ENCODE measurements at regions not wholly inside any gene's neighbourhood (a gene's known extent, or its start where the extent isn't known, plus 50 kb on each side); places are given as distances from the start of the nearest gene placed in this dataset.

- Histone ChIP-seq H2AFZ (ENCODE audit: low read depth) (no peak overlapping the region), H3K9me3 (no peaks in the 10 kb centered on the region), H3K4me3 (ENCODE audit: low read depth in 2 of 2, low read length in 1 of 2) (no peak overlapping the region), H3F3A (replicated peaks; ENCODE audit: insufficient read depth) (peaks cover 4% of the 10 kb centered on the region), H3K9ac (no peak overlapping the region), H3K9me2 (no peaks in the 10 kb centered on the region), H3K27me3 (ENCODE audit: insufficient read depth) (no peaks in the 10 kb centered on the region), H3K36me3 (replicated peaks in 1 of 2; ENCODE audit: control insufficient read depth in 1 of 2, insufficient read depth in 2 of 2, low read length in 1 of 2) (no peaks in the 10 kb centered on the region), H3K79me2 (ENCODE audit: insufficient read depth) (no peaks in the 10 kb centered on the region), H3K4me2 (no peak overlapping the region), H3K4me1 (ENCODE audit: control insufficient read depth in 1 of 2, insufficient read depth in 2 of 2, low read depth in 1 of 2, low read length in 1 of 2) (no peaks in the 10 kb centered on the region), H3K27ac (ENCODE audit: low read depth in 2 of 2, low read length in 1 of 2) (no peak overlapping the region), H4K20me1 (ENCODE audit: insufficient read depth) (no peaks in the 10 kb centered on the region)
- ChIA-PET POLR2A (no interaction called here), CTCF (no interaction called here)
- DNase-seq: no peak
- TF ChIP-seq GABPA (IDR thresholded peaks at IDR 0.05; ENCODE audit: low read depth): no peak
- TF ChIP-seq MEF2A (IDR thresholded peaks at IDR 0.05; ENCODE audit: borderline replicate concordance, low read depth): no peak
- no peak for TF ChIP-seq EP300 (IDR thresholded peaks at IDR 0.05; ENCODE audit: borderline replicate concordance in 1 of 2, low read depth in 1 of 2, low read length in 1 of 2)
- no peak for TF ChIP-seq MXI1 (IDR thresholded peaks at IDR 0.05; ENCODE audit: low read depth, low read length)
- TF ChIP-seq, protein P1, sequence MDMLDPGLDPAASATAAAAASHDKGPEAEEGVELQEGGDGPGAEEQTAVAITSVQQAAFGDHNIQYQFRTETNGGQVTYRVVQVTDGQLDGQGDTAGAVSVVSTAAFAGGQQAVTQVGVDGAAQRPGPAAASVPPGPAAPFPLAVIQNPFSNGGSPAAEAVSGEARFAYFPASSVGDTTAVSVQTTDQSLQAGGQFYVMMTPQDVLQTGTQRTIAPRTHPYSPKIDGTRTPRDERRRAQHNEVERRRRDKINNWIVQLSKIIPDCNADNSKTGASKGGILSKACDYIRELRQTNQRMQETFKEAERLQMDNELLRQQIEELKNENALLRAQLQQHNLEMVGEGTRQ (IDR thresholded peaks at IDR 0.05; ENCODE audit: borderline replicate concordance, low read depth, low read length): no peak
- no peak for TF ChIP-seq GATA2 (CRISPR knock-in tag; IDR thresholded peaks at IDR 0.05)
- TF ChIP-seq TEAD4 (IDR thresholded peaks at IDR 0.05; ENCODE audit: borderline replicate concordance, insufficient read depth): no peak
- TF ChIP-seq JUND (IDR thresholded peaks at IDR 0.05): no peak
- TF ChIP-seq, protein P2, sequence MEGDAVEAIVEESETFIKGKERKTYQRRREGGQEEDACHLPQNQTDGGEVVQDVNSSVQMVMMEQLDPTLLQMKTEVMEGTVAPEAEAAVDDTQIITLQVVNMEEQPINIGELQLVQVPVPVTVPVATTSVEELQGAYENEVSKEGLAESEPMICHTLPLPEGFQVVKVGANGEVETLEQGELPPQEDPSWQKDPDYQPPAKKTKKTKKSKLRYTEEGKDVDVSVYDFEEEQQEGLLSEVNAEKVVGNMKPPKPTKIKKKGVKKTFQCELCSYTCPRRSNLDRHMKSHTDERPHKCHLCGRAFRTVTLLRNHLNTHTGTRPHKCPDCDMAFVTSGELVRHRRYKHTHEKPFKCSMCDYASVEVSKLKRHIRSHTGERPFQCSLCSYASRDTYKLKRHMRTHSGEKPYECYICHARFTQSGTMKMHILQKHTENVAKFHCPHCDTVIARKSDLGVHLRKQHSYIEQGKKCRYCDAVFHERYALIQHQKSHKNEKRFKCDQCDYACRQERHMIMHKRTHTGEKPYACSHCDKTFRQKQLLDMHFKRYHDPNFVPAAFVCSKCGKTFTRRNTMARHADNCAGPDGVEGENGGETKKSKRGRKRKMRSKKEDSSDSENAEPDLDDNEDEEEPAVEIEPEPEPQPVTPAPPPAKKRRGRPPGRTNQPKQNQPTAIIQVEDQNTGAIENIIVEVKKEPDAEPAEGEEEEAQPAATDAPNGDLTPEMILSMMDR (IDR thresholded peaks at IDR 0.05): no peak
- no peak for TF ChIP-seq TCF12 (IDR thresholded peaks at IDR 0.05)
- TF ChIP-seq FOXJ3 (CRISPR knock-in tag; IDR thresholded peaks at IDR 0.05): no peak
- no peak for TF ChIP-seq RFX5 (IDR thresholded peaks at IDR 0.05; ENCODE audit: low read length)
- WGBS (ENCODE audit: low lambda C conversion rate): 10% methylated on average over 1 of the region's 1 CpG
Measured at GRCh38 chrX:141759238-141759637, 60.7 kb upstream of the SPANXD start.

DNA sequence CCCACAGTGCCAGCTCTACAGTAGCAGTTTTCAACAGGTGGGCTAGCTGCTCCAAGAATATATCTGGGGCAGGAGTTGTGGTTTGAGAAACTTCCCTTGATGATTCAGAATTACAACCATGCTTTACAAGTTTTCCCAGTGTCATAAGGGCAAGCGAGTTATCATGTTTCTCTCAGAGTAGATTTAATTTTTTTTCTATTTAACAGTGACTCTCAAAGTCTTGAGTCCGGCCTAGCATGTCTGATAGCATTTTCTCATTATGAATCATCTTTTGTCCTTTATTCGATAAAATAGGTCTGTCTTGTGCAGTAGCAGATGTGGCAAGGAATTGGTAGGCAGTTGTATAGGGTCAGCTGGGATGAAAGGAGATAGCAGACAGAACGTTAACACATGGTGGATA, 62.2 kb upstream of the SPANXD start:
- Histone ChIP-seq H3K36me3 (replicated peaks in 1 of 2; ENCODE audit: control insufficient read depth in 1 of 2, insufficient read depth in 2 of 2, low read length in 1 of 2) (no peaks in the 10 kb centered on the region), H3K4me2 (no peak overlapping the region), H3K9me3 (no peaks in the 10 kb centered on the region), H3K27me3 (ENCODE audit: insufficient read depth) (no peaks in the 10 kb centered on the region; the same call in 1 of the 2 replicates), H4K20me1 (ENCODE audit: insufficient read depth) (no peaks in the 10 kb centered on the region), H3K27ac (ENCODE audit: low read depth in 2 of 2, low read length in 1 of 2) (no peak overlapping the region), H2AFZ (ENCODE audit: low read depth) (no peak overlapping the region), H3F3A (replicated peaks; ENCODE audit: insufficient read depth) (peaks cover 4% of the 10 kb centered on the region), H3K4me3 (ENCODE audit: low read depth in 2 of 2, low read length in 1 of 2) (no peak overlapping the region), H3K9me2 (no peaks in the 10 kb centered on the region), H3K9ac (no peak overlapping the region), H3K4me1 (ENCODE audit: control insufficient read depth in 1 of 2, insufficient read depth in 2 of 2, low read depth in 1 of 2, low read length in 1 of 2) (no peaks in the 10 kb centered on the region), H3K79me2 (ENCODE audit: insufficient read depth) (no peaks in the 10 kb centered on the region)
- ChIA-PET CTCF (no interaction called here), POLR2A (no interaction called here)
- 1% methylated on average over 4 of the region's 4 CpGs for WGBS (ENCODE audit: low lambda C conversion rate)
- peak; percentile 6; the same call in 1 of the 2 replicates for TF ChIP-seq JUND (IDR thresholded peaks at IDR 0.05)
- TF ChIP-seq POLR2AphosphoS5 (IDR thresholded peaks at IDR 0.05; ENCODE audit: low read depth, low read length): no peak
- DNase-seq: no peak
